ENCODE measurements at regions not wholly inside any gene's neighbourhood (a gene's known extent, or its start where the extent isn't known, plus 50 kb on each side); places are given as distances from the start of the nearest gene placed in this dataset.

DNA sequence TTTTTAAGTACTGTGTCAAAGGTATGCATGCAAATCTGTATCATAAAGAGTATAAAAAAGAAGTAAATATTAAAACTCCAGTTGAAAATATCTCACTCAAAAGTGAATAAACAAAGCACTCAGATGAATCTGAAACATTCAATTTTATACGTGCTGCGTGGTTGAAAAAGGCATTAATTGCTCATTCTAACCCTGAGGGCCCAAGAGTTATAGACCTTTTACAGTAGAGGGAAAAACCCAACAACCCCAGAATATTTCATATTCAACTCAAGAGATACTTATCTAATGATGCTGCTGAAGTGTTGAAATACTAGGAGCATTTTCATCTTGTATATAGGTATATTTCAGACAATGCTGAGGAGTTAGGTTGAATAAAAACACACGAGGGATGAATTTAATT is 862.8 kb upstream of the CITED2 start:
- Histone ChIP-seq H3K4me2 (ENCODE audit: low read depth, low read length, poor library complexity, severe bottlenecking) (no peak overlapping the region), H3K9me2 (replicated peaks; ENCODE audit: insufficient read depth, low read length) (no peaks in the 10 kb centered on the region), H3K36me3 (ENCODE audit: low read length) (no peaks in the 10 kb centered on the region; the same call in 1 of the 2 replicates), H4K20me1 (ENCODE audit: low read depth, low read length) (no peaks in the 10 kb centered on the region), H3K9me3 (ENCODE audit: insufficient read depth, low read length) (no peaks in the 10 kb centered on the region), H2AFZ (ENCODE audit: low read depth, low read length, severe bottlenecking) (no peak overlapping the region), H3K27me3 (ENCODE audit: low read length) (no peaks in the 10 kb centered on the region), H3F3A (ENCODE audit: insufficient read depth) (no peaks in the 10 kb centered on the region), H3K27ac (ENCODE audit: low read depth, low read length) (no peak overlapping the region), H3K79me2 (ENCODE audit: insufficient read depth, low read length) (no peaks in the 10 kb centered on the region), H3K9ac (ENCODE audit: low read length) (no peak overlapping the region), H3K4me3 (ENCODE audit: insufficient read depth, low read length, poor library complexity, severe bottlenecking) (no peak overlapping the region)
- TF ChIP-seq, protein P1, sequence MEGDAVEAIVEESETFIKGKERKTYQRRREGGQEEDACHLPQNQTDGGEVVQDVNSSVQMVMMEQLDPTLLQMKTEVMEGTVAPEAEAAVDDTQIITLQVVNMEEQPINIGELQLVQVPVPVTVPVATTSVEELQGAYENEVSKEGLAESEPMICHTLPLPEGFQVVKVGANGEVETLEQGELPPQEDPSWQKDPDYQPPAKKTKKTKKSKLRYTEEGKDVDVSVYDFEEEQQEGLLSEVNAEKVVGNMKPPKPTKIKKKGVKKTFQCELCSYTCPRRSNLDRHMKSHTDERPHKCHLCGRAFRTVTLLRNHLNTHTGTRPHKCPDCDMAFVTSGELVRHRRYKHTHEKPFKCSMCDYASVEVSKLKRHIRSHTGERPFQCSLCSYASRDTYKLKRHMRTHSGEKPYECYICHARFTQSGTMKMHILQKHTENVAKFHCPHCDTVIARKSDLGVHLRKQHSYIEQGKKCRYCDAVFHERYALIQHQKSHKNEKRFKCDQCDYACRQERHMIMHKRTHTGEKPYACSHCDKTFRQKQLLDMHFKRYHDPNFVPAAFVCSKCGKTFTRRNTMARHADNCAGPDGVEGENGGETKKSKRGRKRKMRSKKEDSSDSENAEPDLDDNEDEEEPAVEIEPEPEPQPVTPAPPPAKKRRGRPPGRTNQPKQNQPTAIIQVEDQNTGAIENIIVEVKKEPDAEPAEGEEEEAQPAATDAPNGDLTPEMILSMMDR (IDR thresholded peaks at IDR 0.05; ENCODE audit: insufficient read depth, low read length, poor library complexity, severe bottlenecking), result no peak
- TF ChIP-seq EZH2phosphoT487 (conservative IDR thresholded peaks at IDR 0.05; ENCODE audit: low read length), result no peak

DNA sequence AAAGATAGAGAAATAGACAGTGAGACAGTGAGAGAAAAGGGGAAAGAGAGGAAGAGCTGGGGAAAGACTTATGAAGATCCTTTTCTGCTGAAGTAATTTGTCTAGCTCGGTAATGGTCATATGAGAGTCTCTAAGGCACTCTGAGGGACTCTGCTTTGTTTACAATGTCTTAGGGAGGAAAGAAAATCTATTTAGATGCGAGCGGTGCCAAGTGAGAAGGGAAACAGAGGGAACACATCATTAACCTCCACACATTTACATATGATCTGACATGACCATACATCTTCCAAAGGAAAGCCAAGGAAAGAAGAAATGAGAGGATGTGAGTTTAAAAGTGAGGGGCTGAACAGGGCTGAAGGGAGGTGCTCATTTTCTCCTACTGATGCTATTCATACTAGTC is 862.3 kb upstream of the CITED2 start:
- Histone ChIP-seq H3K79me2 (ENCODE audit: insufficient read depth, low read length) (no peaks in the 10 kb centered on the region), H3K27me3 (ENCODE audit: low read length) (no peaks in the 10 kb centered on the region), H3K9me3 (ENCODE audit: insufficient read depth, low read length) (no peaks in the 10 kb centered on the region), H3F3A (ENCODE audit: insufficient read depth) (no peaks in the 10 kb centered on the region), H2AFZ (ENCODE audit: low read depth, low read length, severe bottlenecking) (peak overlapping the region; percentile 37), H3K4me3 (ENCODE audit: insufficient read depth, low read length, poor library complexity, severe bottlenecking) (no peak overlapping the region), H3K9me2 (replicated peaks; ENCODE audit: insufficient read depth, low read length) (no peaks in the 10 kb centered on the region), H3K27ac (ENCODE audit: low read depth, low read length) (no peak overlapping the region), H4K20me1 (ENCODE audit: low read depth, low read length) (no peaks in the 10 kb centered on the region), H3K9ac (ENCODE audit: low read length) (no peak overlapping the region), H3K4me2 (ENCODE audit: low read depth, low read length, poor library complexity, severe bottlenecking) (no peak overlapping the region), H3K36me3 (ENCODE audit: low read length) (no peaks in the 10 kb centered on the region; the same call in 1 of the 2 replicates)
- no peak for TF ChIP-seq EZH2phosphoT487 (conservative IDR thresholded peaks at IDR 0.05; ENCODE audit: low read length)
- TF ChIP-seq, protein P1 (IDR thresholded peaks at IDR 0.05; ENCODE audit: insufficient read depth, low read length, poor library complexity, severe bottlenecking), result no peak

DNA sequence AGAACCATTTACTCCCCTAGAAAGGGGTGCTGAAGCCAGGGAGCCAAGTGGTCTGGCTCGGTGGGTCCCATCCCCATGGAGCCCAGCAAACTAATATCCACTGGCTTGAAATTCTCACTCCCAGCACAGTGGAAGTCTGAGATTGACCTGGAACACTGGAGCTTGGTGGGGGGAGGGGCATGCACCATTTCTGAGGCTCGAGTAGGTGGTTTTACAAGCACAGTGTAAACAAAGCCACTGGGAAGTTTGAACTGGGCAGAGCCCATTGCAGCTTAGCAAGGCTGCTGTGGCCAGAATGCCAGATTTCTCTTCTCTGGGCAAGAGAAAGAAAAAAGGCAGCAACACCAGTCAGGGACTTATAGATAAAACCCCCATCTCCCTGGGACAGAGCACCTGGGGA is 855.8 kb upstream of the CITED2 start:
- H2AFZ ChIP-seq (ENCODE audit: low read depth, low read length, severe bottlenecking), result no peak overlapping the region
- no peaks in the 10 kb centered on the region for H3K9me2 ChIP-seq (replicated peaks; ENCODE audit: insufficient read depth, low read length)

More for the DNA sequence above, 855.8 kb upstream of the CITED2 start:
- H3K79me2 ChIP-seq (ENCODE audit: insufficient read depth, low read length), result no peaks in the 10 kb centered on the region
- H3K36me3 ChIP-seq (ENCODE audit: low read length), result no peaks in the 10 kb centered on the region
- no peaks in the 10 kb centered on the region for H4K20me1 ChIP-seq (ENCODE audit: low read depth, low read length)
- H3K27me3 ChIP-seq (ENCODE audit: low read length), result no peaks in the 10 kb centered on the region
- no peak overlapping the region for H3K4me3 ChIP-seq (ENCODE audit: insufficient read depth, low read length, poor library complexity, severe bottlenecking)
- H3K27ac ChIP-seq (ENCODE audit: low read depth, low read length), result no peak overlapping the region
- H3K9ac ChIP-seq (ENCODE audit: low read length), result no peak overlapping the region
- H3K9me3 ChIP-seq (ENCODE audit: insufficient read depth, low read length), result no peaks in the 10 kb centered on the region
- H3K4me2 ChIP-seq (ENCODE audit: low read depth, low read length, poor library complexity, severe bottlenecking), result no peak overlapping the region
- no peaks in the 10 kb centered on the region for H3F3A ChIP-seq (ENCODE audit: insufficient read depth)
- no peak for TF ChIP-seq EZH2phosphoT487 (conservative IDR thresholded peaks at IDR 0.05; ENCODE audit: low read length)
- TF ChIP-seq, protein P1 (IDR thresholded peaks at IDR 0.05; ENCODE audit: insufficient read depth, low read length, poor library complexity, severe bottlenecking), result no peak
